HepG2 (cell line): ENCODE measurements at regions not wholly inside any gene's neighbourhood (a gene's known extent, or its start where the extent isn't known, plus 50 kb on each side); places are given as distances from the start of the nearest gene placed in this dataset.

Experiments
- ATAC-seq: fragments of 200-7000 bp; cut with Tn5 transposase; 3 replicates; pipeline ENCODE4 v1.9.1; 2020; ENCODE audit warnings: mild to moderate bottlenecking, moderate library complexity
- BruUV-seq: library from RNA; stranded (reverse); fragments of 400-500 nt; replicated peaks from 2 replicates; lab custom pipeline; 2021; lab: Mats Ljungman, UMichigan
- CTCF ChIA-PET: fragments of 300-600 bp; formaldehyde crosslinking; extraction: SDS; loops from one replicate; lab custom pipeline; 2021; ENCODE audit warnings: low total read pairs, inconsistent platforms, low intra/inter-chr PET ratio; lab: Yijun Ruan, JAX
- POLR2A ChIA-PET: fragments of 350-600 bp; sonication (Branson Sonifier 250); formaldehyde crosslinking; loops from one replicate; lab custom pipeline; 2020; ENCODE audit warnings: antibody characterized with exemption, inconsistent platforms; lab: Yijun Ruan, JAX
- DNase-seq: peaks from one replicate; pipeline ENCODE4 v3.0.0-alpha.2; 2015; ENCODE audit warnings: low spot score
- FAIRE-seq: peaks from 3 replicates; lab custom pipeline; 2011; peaks lifted over from hg19 to GRCh38; lab: Jason Lieb, UNC
- H2AFZ ChIP-seq: one replicate; pipeline ENCODE4 v1.6.1; 2011; ENCODE audit warnings: low read length, inconsistent platforms
- H3K27ac ChIP-seq: fragments of 300-600 bp; 3 replicates; pipeline ENCODE4 v1.8.0; 2011; ENCODE audit warnings: mixed run types, mild to moderate bottlenecking, mixed read lengths, low read length, inconsistent platforms; ENCODE audit not compliant: insufficient read depth; ENCODE audit errors: extremely low read length
- H3K27me3 ChIP-seq, 2 experiments: fragments of 200-600 bp in 1 of 2; 2 replicates in 1 of 2; 3 replicates in 1 of 2; pipeline versions ENCODE4 v1.6.0 to v1.8.0; 2011; ENCODE audit warnings: low read length in 2 of 2, mild to moderate bottlenecking in 2 of 2, moderate library complexity in 2 of 2, inconsistent platforms in 1 of 2; ENCODE audit not compliant: insufficient read depth in 2 of 2, control insufficient read depth in 1 of 2
- H3K36me3 ChIP-seq, 2 experiments: fragments of 200-600 bp in 1 of 2; replicated peaks in 1 of 2; 2 replicates in 1 of 2; 3 replicates in 1 of 2; pipeline versions ENCODE4 v1.5.1 to v1.8.0; 2011; ENCODE audit warnings: low read length in 2 of 2, inconsistent platforms in 1 of 2; ENCODE audit not compliant: insufficient read depth in 2 of 2, control insufficient read depth in 1 of 2
- H3K4me1 ChIP-seq: 2 replicates; pipeline ENCODE4 v1.5.1; 2012; ENCODE audit warnings: low read length, inconsistent platforms; ENCODE audit not compliant: insufficient read depth
- H3K4me2 ChIP-seq: 2 replicates; pipeline ENCODE4 v1.6.0; 2011; ENCODE audit warnings: low read depth, low read length, inconsistent platforms
- H3K4me3 ChIP-seq, 3 experiments: fragments of 200-600 bp in 1 of 3; sonication (generic), shearing (Covaris generic) in 1 of 3; replicated peaks in 1 of 3; 2 replicates each; pipeline ENCODE4 v1.5.1; 2011 to 2016; ENCODE audit warnings: low read length in 3 of 3, inconsistent platforms in 2 of 3, low read depth in 2 of 3, mild to moderate bottlenecking in 2 of 3, control low read depth in 1 of 3, mixed read lengths in 1 of 3; ENCODE audit not compliant: insufficient read depth in 1 of 3
- H3K79me2 ChIP-seq: one replicate; pipeline ENCODE4 v1.6.1; 2011; ENCODE audit warnings: low read length, inconsistent platforms; ENCODE audit not compliant: insufficient read depth
- H3K9ac ChIP-seq: 2 replicates; pipeline ENCODE4 v1.6.0; 2011; ENCODE audit warnings: mild to moderate bottlenecking, low read depth, low read length, inconsistent platforms; ENCODE audit not compliant: insufficient read depth
- H3K9me3 ChIP-seq: 2 replicates; pipeline ENCODE4 v1.5.1; 2012; ENCODE audit warnings: mild to moderate bottlenecking, low read length
- H4K20me1 ChIP-seq: 2 replicates; pipeline ENCODE4 v1.6.0; 2011; ENCODE audit warnings: inconsistent platforms, mild to moderate bottlenecking, low read length, moderate library complexity; ENCODE audit not compliant: insufficient read depth
- CHD2 ChIP-seq: IDR thresholded peaks from 2 replicates; pipeline ENCODE4 v1.6.1; 2011; ENCODE audit warnings: low read depth, low read length, improper control_type of control experiment
- ETS1 ChIP-seq: sonication (generic); formaldehyde crosslinking; IDR thresholded peaks from 2 replicates; pipeline ENCODE4 v1.4.0; 2020; ENCODE audit warnings: missing genetic modification reagents
- HNRNPL ChIP-seq: fragments of 200-400 bp; formaldehyde crosslinking; IDR thresholded peaks from 2 replicates; pipeline ENCODE4 v1.6.1; 2017; ENCODE audit warnings: mild to moderate bottlenecking, low read depth, low read length
- HNRNPUL1 ChIP-seq: fragments of 200-400 bp; formaldehyde crosslinking; IDR thresholded peaks from 2 replicates; pipeline ENCODE4 v1.6.1; 2017; ENCODE audit warnings: low read depth, mild to moderate bottlenecking, low read length, moderate library complexity
- KLF16 ChIP-seq, 2 experiments: sonication (generic) in 1 of 2; formaldehyde crosslinking in 1 of 2; IDR thresholded peaks; 2 replicates each; pipeline versions ENCODE4 v1.6.1 to v1.8.0; 2016 to 2023; ENCODE audit warnings: missing genetic modification reagents in 2 of 2, missing compliant biosample characterization in 1 of 2
- NCOR1 ChIP-seq: fragments of 200-600 bp; sonication (generic); IDR thresholded peaks from 2 replicates; pipeline ENCODE4 v1.7.0; 2017; ENCODE audit warnings: antibody characterized with exemption, low read length, borderline replicate concordance
- PITX1 ChIP-seq: sonication (generic); formaldehyde crosslinking; IDR thresholded peaks from 2 replicates; pipeline ENCODE4 v1.5.1; 2020; ENCODE audit warnings: mild to moderate bottlenecking, missing genetic modification reagents
- SP1 ChIP-seq, 2 experiments: fragments of 450-650 bp in 1 of 2; sonication (generic) in 1 of 2; formaldehyde crosslinking in 1 of 2; IDR thresholded peaks; 2 replicates each; pipeline versions ENCODE4 v1.4.0 to v1.6.1; 2016 to 2020; ENCODE audit warnings: missing genetic modification reagents in 1 of 2
- TBL1XR1 ChIP-seq: fragments of 150-350 bp; IDR thresholded peaks from 2 replicates; pipeline ENCODE4 v1.6.1; 2014; ENCODE audit warnings: borderline replicate concordance, low read length; ENCODE audit not compliant: partially characterized antibody
- TFDP1 ChIP-seq: IDR thresholded peaks from 2 replicates; pipeline ENCODE4 v1.6.1; 2016; ENCODE audit warnings: missing compliant biosample characterization, missing genetic modification reagents, borderline replicate concordance
- YEATS4 ChIP-seq: sonication (generic); formaldehyde crosslinking; IDR thresholded peaks from 2 replicates; pipeline ENCODE4 v1.4.0; 2020; ENCODE audit warnings: missing genetic modification reagents, borderline replicate concordance
- ZNF143 ChIP-seq: sonication (generic); formaldehyde crosslinking; IDR thresholded peaks from 2 replicates; pipeline ENCODE4 v1.4.0; 2020; ENCODE audit warnings: missing genetic modification reagents
- ZNF788 ChIP-seq: sonication (generic); formaldehyde crosslinking; IDR thresholded peaks from 2 replicates; pipeline ENCODE4 v1.5.0; 2020; ENCODE audit warnings: mild to moderate bottlenecking, missing genetic modification reagents, borderline replicate concordance
- WGBS: methylation state at CpG from one replicate; pipeline ENCODE4 v1.1.6; 2017; ENCODE audit warnings: low lambda C conversion rate; 5-methylcytosine and 5-hydroxymethylcytosine counted together
- in situ Hi-C: cut with HindIII; loops from 2 replicates; pipeline ENCODE4 v1.10.0; 2017; ENCODE audit warnings: low pct_unique_long_range_greater_than_20kb; ENCODE audit not compliant: extremely low pct_ligation_motif_present
- intact Hi-C: fragments of 100-400 bp; cut with micrococcal nuclease; formaldehyde crosslinking; loops from one replicate; pipeline ENCODE4 v1.10.0; 2022; ENCODE audit not compliant: unreplicated experiment
- TF ChIP-seq, protein P1 (sequence below): sonication (generic); formaldehyde crosslinking; IDR thresholded peaks from 2 replicates; pipeline ENCODE4 v1.4.0; 2020; ENCODE audit warnings: mild to moderate bottlenecking, low read depth, missing genetic modification reagents
- TF ChIP-seq, protein P2 (sequence below): sonication (generic); formaldehyde crosslinking; IDR thresholded peaks from 2 replicates; pipeline ENCODE4 v1.8.0; 2022; ENCODE audit warnings: missing genetic modification reagents, mild to moderate bottlenecking, moderate library complexity, borderline replicate concordance
- TF ChIP-seq, protein P3 (sequence below): sonication (generic); formaldehyde crosslinking; IDR thresholded peaks from 2 replicates; pipeline ENCODE4 v1.8.1; 2023; ENCODE audit warnings: mild to moderate bottlenecking, missing genetic modification reagents, borderline replicate concordance

DNA sequence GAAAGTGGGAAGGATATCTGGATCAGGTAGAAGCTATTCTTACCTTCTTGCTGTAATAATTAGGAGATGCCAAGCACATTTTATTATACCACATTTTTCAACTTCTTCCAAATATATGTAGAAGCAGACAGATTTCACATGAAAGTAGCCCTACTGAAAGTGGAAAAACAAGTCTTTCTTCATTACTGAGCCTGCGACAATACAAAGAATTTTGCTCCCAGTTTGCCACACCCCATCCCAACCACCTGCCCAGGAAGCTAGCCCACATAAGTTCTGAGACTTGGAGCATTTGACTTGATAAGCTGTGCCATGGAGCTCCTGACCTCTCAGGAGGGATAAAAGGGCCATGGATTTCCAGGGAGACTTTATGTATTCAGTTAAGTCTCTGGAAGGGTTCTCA, 249.1 kb upstream of the ADCY2 start:
- ChIA-PET CTCF (no interaction called here), POLR2A (no interaction called here)
- ATAC-seq, result no peak
- no peak overlapping the region for H2AFZ ChIP-seq
- in situ Hi-C loops (no loop called here), intact Hi-C loops (no loop called here)
- no peak overlapping the region for H3K4me2 ChIP-seq
- DNase-seq, result no peak
- no peaks in the 10 kb centered on the region for H3K4me1 ChIP-seq
- WGBS, result 0% methylated on average over 1 of the region's 1 CpG
- no peak overlapping the region for H3K9ac ChIP-seq
- no peaks in the 10 kb centered on the region for H4K20me1 ChIP-seq
- H3K9me3 ChIP-seq, result no peaks in the 10 kb centered on the region; the same call in 1 of the 2 replicates
- no peaks in the 10 kb centered on the region for H3K27me3 ChIP-seq
- H3K36me3 ChIP-seq, result no peaks in the 10 kb centered on the region
- H3K27ac ChIP-seq, result no peak overlapping the region
- no TSS peak for BruUV-seq
- H3K4me3 ChIP-seq, result no peak overlapping the region
- TF ChIP-seq ZNF143 (CRISPR knock-in tag) (no peak), NCOR1 (no peak), TBL1XR1 (no peak), HNRNPUL1 (no peak), SP1 (IDR thresholded peaks at IDR 0.05) (no peak), SP1 (CRISPR knock-in tag; IDR thresholded peaks at IDR 0.05) (no peak), PITX1 (CRISPR knock-in tag) (no peak), TFDP1 (CRISPR knock-in tag) (no peak), KLF16 (CRISPR knock-in tag; IDR thresholded peaks at IDR 0.05) (no peak), CHD2 (no peak), ZNF788 (no peak), ETS1 (no peak), YEATS4 (CRISPR knock-in tag) (no peak), HNRNPL (no peak)
- TF ChIP-seq, protein P1, sequence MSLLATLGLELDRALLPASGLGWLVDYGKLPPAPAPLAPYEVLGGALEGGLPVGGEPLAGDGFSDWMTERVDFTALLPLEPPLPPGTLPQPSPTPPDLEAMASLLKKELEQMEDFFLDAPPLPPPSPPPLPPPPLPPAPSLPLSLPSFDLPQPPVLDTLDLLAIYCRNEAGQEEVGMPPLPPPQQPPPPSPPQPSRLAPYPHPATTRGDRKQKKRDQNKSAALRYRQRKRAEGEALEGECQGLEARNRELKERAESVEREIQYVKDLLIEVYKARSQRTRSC (CRISPR knock-in tag), result no peak
- TF ChIP-seq, protein P2, sequence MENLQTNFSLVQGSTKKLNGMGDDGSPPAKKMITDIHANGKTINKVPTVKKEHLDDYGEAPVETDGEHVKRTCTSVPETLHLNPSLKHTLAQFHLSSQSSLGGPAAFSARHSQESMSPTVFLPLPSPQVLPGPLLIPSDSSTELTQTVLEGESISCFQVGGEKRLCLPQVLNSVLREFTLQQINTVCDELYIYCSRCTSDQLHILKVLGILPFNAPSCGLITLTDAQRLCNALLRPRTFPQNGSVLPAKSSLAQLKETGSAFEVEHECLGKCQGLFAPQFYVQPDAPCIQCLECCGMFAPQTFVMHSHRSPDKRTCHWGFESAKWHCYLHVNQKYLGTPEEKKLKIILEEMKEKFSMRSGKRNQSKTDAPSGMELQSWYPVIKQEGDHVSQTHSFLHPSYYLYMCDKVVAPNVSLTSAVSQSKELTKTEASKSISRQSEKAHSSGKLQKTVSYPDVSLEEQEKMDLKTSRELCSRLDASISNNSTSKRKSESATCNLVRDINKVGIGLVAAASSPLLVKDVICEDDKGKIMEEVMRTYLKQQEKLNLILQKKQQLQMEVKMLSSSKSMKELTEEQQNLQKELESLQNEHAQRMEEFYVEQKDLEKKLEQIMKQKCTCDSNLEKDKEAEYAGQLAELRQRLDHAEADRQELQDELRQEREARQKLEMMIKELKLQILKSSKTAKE (CRISPR knock-in tag), result no peak
- TF ChIP-seq, protein P3, sequence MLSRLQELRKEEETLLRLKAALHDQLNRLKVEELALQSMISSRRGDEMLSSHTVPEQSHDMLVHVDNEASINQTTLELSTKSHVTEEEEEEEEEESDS (CRISPR knock-in tag), result no peak
- FAIRE-seq, result no peak
- H3K79me2 ChIP-seq, result no peaks in the 10 kb centered on the region
